HFF-Myc (cell line): ENCODE measurements at regions not wholly inside any gene's neighbourhood (a gene's known extent, or its start where the extent isn't known, plus 50 kb on each side); places are given as distances from the start of the nearest gene placed in this dataset.

ENCODE experiments used
- DNase-seq: peaks from one replicate; pipeline ENCODE4 v3.0.0-alpha.2; 2011; ENCODE audit warnings: low read depth; ENCODE audit errors: extremely low read depth
- H3K4me3 ChIP-seq: replicated peaks from 2 replicates; pipeline ENCODE4 v1.5.1; 2011; ENCODE audit warnings: low read depth, mild to moderate bottlenecking, control low read depth, low read length
- TF ChIP-seq, protein P1 (sequence below): IDR thresholded peaks from 2 replicates; pipeline ENCODE4 v1.5.1; 2012; ENCODE audit warnings: mild to moderate bottlenecking, low read depth, low read length, control low read depth; ENCODE audit errors: missing control alignments

GRCh38 chrX:40960041-40960440, 125.2 kb upstream of the USP9X start:
- TF ChIP-seq, protein P1, sequence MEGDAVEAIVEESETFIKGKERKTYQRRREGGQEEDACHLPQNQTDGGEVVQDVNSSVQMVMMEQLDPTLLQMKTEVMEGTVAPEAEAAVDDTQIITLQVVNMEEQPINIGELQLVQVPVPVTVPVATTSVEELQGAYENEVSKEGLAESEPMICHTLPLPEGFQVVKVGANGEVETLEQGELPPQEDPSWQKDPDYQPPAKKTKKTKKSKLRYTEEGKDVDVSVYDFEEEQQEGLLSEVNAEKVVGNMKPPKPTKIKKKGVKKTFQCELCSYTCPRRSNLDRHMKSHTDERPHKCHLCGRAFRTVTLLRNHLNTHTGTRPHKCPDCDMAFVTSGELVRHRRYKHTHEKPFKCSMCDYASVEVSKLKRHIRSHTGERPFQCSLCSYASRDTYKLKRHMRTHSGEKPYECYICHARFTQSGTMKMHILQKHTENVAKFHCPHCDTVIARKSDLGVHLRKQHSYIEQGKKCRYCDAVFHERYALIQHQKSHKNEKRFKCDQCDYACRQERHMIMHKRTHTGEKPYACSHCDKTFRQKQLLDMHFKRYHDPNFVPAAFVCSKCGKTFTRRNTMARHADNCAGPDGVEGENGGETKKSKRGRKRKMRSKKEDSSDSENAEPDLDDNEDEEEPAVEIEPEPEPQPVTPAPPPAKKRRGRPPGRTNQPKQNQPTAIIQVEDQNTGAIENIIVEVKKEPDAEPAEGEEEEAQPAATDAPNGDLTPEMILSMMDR, result no peak
- DNase-seq, result no peak
- H3K4me3 ChIP-seq, result no peak overlapping the region

GRCh38 chrX:40962793-40963407, 122.3 kb upstream of the USP9X start:
- no peak overlapping the region for H3K4me3 ChIP-seq
- DNase-seq, result no peak
- TF ChIP-seq, protein P1, result no peak

GRCh38 chrX:40964008-40964407, 121.2 kb upstream of the USP9X start:
- TF ChIP-seq, protein P1, result no peak
- no peak overlapping the region for H3K4me3 ChIP-seq
- no peak for DNase-seq

GRCh38 chrX:40964633-40965586, 120.3 kb upstream of the USP9X start:
- DNase-seq, result no peak
- H3K4me3 ChIP-seq, result no peak overlapping the region
- TF ChIP-seq, protein P1, result no peak

GRCh38 chrX:40966213-40966820, 118.9 kb upstream of the USP9X start:
- TF ChIP-seq, protein P1, result no peak
- DNase-seq, result no peak
- H3K4me3 ChIP-seq, result no peak overlapping the region

GRCh38 chrX:40968180-40968579, 117.1 kb upstream of the USP9X start:
- no peak overlapping the region for H3K4me3 ChIP-seq
- TF ChIP-seq, protein P1, result no peak
- no peak for DNase-seq
